CD14-positive monocyte (primary cell): ENCODE measurements at regions not wholly inside any gene's neighbourhood (a gene's known extent, or its start where the extent isn't known, plus 50 kb on each side); places are given as distances from the start of the nearest gene placed in this dataset.

Source experiments
- DNase-seq, 3 donors: peaks; one replicate each; pipeline ENCODE4 v3.0.0-alpha.2; 2011 to 2022
- H2AFZ ChIP-seq: 2 replicates; pipeline ENCODE4 v1.6.0; 2012; ENCODE audit warnings: mild to moderate bottlenecking, low read depth, low read length, inconsistent platforms; ENCODE audit not compliant: insufficient read depth, poor library complexity, severe bottlenecking
- H3K27ac ChIP-seq, 2 donors: 1 replicate in 1 of 2; 2 replicates in 1 of 2; pipeline ENCODE4 v1.5.1; 2012 to 2013; ENCODE audit warnings: low read length in 2 of 2, control low read depth in 1 of 2, inconsistent platforms in 1 of 2, low read depth in 1 of 2, mild to moderate bottlenecking in 1 of 2
- H3K27me3 ChIP-seq, 2 donors: one replicate each; pipeline versions ENCODE4 v1.6.0 to v1.6.1; 2011 to 2013; ENCODE audit warnings: low read length in 2 of 2; ENCODE audit not compliant: control insufficient read depth in 2 of 2, insufficient read depth in 2 of 2
- H3K36me3 ChIP-seq, 2 donors: replicated peaks in 1 of 2; 1 replicate in 1 of 2; 2 replicates in 1 of 2; pipeline versions ENCODE4 v1.5.1 to v1.6.1; 2012 to 2013; ENCODE audit warnings: low read length in 2 of 2, control low read depth in 1 of 2, inconsistent platforms in 1 of 2, mild to moderate bottlenecking in 1 of 2; ENCODE audit not compliant: insufficient read depth in 2 of 2, control insufficient read depth in 1 of 2
- H3K4me1 ChIP-seq, 2 donors: 1 replicate in 1 of 2; 2 replicates in 1 of 2; pipeline versions ENCODE4 v1.5.1 to v1.6.1; 2012 to 2013; ENCODE audit warnings: low read length in 2 of 2, control low read depth in 1 of 2, inconsistent platforms in 1 of 2, mild to moderate bottlenecking in 1 of 2, moderate library complexity in 1 of 2; ENCODE audit not compliant: insufficient read depth in 2 of 2, control insufficient read depth in 1 of 2
- H3K4me2 ChIP-seq: replicated peaks from 2 replicates; pipeline ENCODE3; 2012; ENCODE audit warnings: low read length, moderate library complexity, mild to moderate bottlenecking; ENCODE audit not compliant: poor library complexity, severe bottlenecking; ENCODE audit errors: extremely low read depth
- H3K4me3 ChIP-seq, 3 experiments: fragments of 200-600 bp in 1 of 3; sonication (generic) in 1 of 3; replicated peaks in 1 of 3; 1 replicate in 2 of 3; 2 replicates in 1 of 3; pipeline ENCODE4 v1.5.1; 2011 to 2013; ENCODE audit warnings: low read length in 3 of 3, mild to moderate bottlenecking in 3 of 3, control low read depth in 2 of 3, low read depth in 2 of 3, inconsistent platforms in 1 of 3, moderate library complexity in 1 of 3
- H3K79me2 ChIP-seq: 2 replicates; pipeline ENCODE4 v1.6.0; 2012; ENCODE audit warnings: mild to moderate bottlenecking, control low read depth, inconsistent platforms, low read length, moderate library complexity; ENCODE audit not compliant: insufficient read depth
- H3K9ac ChIP-seq: 2 replicates; pipeline ENCODE4 v1.6.0; 2017; ENCODE audit warnings: low read length, mild to moderate bottlenecking; ENCODE audit not compliant: insufficient read depth, poor library complexity, severe bottlenecking
- H3K9me3 ChIP-seq, 2 donors: replicated peaks in 1 of 2; 1 replicate in 1 of 2; 2 replicates in 1 of 2; pipeline versions ENCODE4 v1.5.1 to v1.6.1; 2012 to 2013; ENCODE audit warnings: low read length in 2 of 2, control low read depth in 1 of 2; ENCODE audit not compliant: control insufficient read depth in 1 of 2, insufficient read depth in 1 of 2
- H4K20me1 ChIP-seq: 2 replicates; pipeline ENCODE4 v1.6.0; 2012; ENCODE audit warnings: mild to moderate bottlenecking, low read length, control low read depth, moderate library complexity; ENCODE audit not compliant: insufficient read depth
- H3K27ac Mint-ChIP-seq, 7 donors: one replicate each; pipeline ENCODE4 v1.8.0; 2020; ENCODE audit warnings: mild to moderate bottlenecking in 7 of 7, mixed read lengths in 7 of 7, moderate library complexity in 6 of 7, inconsistent platforms in 2 of 7
- H3K27me3 Mint-ChIP-seq, 3 donors: one replicate each; pipeline ENCODE4 v1.8.0; 2021 to 2022; ENCODE audit warnings: low read depth in 3 of 3, mild to moderate bottlenecking in 3 of 3, mixed read lengths in 3 of 3, moderate library complexity in 3 of 3, inconsistent platforms in 1 of 3
- H3K36me3 Mint-ChIP-seq, 2 donors: one replicate each; pipeline ENCODE4 v1.8.0; 2020; ENCODE audit warnings: mixed read lengths in 2 of 2, inconsistent platforms in 1 of 2, mild to moderate bottlenecking in 1 of 2
- H3K4me1 Mint-ChIP-seq: one replicate; pipeline ENCODE4 v1.8.0; 2020; ENCODE audit warnings: mild to moderate bottlenecking, mixed read lengths
- H3K4me3 Mint-ChIP-seq, 2 donors: one replicate each; pipeline ENCODE4 v1.8.0; 2020; ENCODE audit warnings: mild to moderate bottlenecking in 2 of 2, mixed read lengths in 2 of 2, moderate library complexity in 1 of 2
- H3K9me3 Mint-ChIP-seq, 7 donors: one replicate each; pipeline ENCODE4 v1.8.0; 2020 to 2022; ENCODE audit warnings: mixed read lengths in 7 of 7, mild to moderate bottlenecking in 6 of 7, moderate library complexity in 6 of 7, inconsistent platforms in 2 of 7
- CTCF ChIP-seq: fragments of 200-600 bp; IDR thresholded peaks from one replicate; pipeline ENCODE4 v1.8.0; 2022; ENCODE audit warnings: antibody characterized with exemption, mild to moderate bottlenecking
- WGBS: methylation state at CpG from one replicate; pipeline ENCODE4 v1.1.5; 2013; ENCODE audit warnings: missing lambda C conversion rate; ENCODE audit not compliant: insufficient coverage; 5-methylcytosine and 5-hydroxymethylcytosine counted together
- intact Hi-C, 2 donors: fragments of 100-400 bp; cut with micrococcal nuclease; formaldehyde crosslinking; loops; one replicate each; pipeline versions ENCODE4 v1.15.0 to v1.15.1; 2023

GRCh38 chr19:30068528-30069395, 126.7 kb downstream of the URI1 start:
- TF ChIP-seq CTCF, result no peak
- Histone ChIP-seq H3K4me3 (no peak overlapping the region), H3K27me3 (no peaks in the 10 kb centered on the region), H3K4me2 (no peak overlapping the region), H3K27ac (no peak overlapping the region), H3K36me3 (no peaks in the 10 kb centered on the region), H3K4me1 (no peaks in the 10 kb centered on the region), H3K9me3 (no peaks in the 10 kb centered on the region), H3K9ac (no peak overlapping the region), H3K79me2 (no peaks in the 10 kb centered on the region), H4K20me1 (no peaks in the 10 kb centered on the region), H2AFZ (no peak overlapping the region)
- WGBS, result 80% methylated on average over 1 of the region's 2 CpGs
- DNase-seq, result no peak
- no peak overlapping the region for H3K4me3 Mint-ChIP-seq
- H3K27ac Mint-ChIP-seq, result peak overlapping the region in 1 of 7 donors; percentile 8
- H3K4me1 Mint-ChIP-seq, result no peaks in the 10 kb centered on the region
- intact Hi-C loops, result no loop called here
- no peaks in the 10 kb centered on the region for H3K36me3 Mint-ChIP-seq
- peaks cover 0 to 2% (median 0%) of the 10 kb centered on the region in 7 donors for H3K9me3 Mint-ChIP-seq
- H3K27me3 Mint-ChIP-seq, result peaks cover 0 to 7% (median 0%) of the 10 kb centered on the region in 3 donors

- H3K27ac ChIP-seq, result no peak overlapping the region
- intact Hi-C loops, result no loop called here
- H3K9ac ChIP-seq, result no peak overlapping the region
- Mint-ChIP-seq H3K36me3 (no peaks in the 10 kb centered on the region), H3K27ac (peak overlapping the region in 1 of 7 donors; percentile 35), H3K9me3 (peaks cover 0 to 2% (median 0%) of the 10 kb centered on the region in 7 donors), H3K27me3 (peaks cover 0 to 7% (median 0%) of the 10 kb centered on the region in 3 donors), H3K4me3 (no peak overlapping the region), H3K4me1 (no peaks in the 10 kb centered on the region)
- H3K4me1 ChIP-seq, result no peaks in the 10 kb centered on the region
- H3K9me3 ChIP-seq, result no peaks in the 10 kb centered on the region
- DNase-seq, result no peak
- H4K20me1 ChIP-seq, result no peaks in the 10 kb centered on the region
- H3K79me2 ChIP-seq, result no peaks in the 10 kb centered on the region
- TF ChIP-seq CTCF, result no peak
- WGBS, result 100% methylated on average over 2 of the region's 8 CpGs
- H2AFZ ChIP-seq, result no peak overlapping the region
- no peaks in the 10 kb centered on the region for H3K36me3 ChIP-seq
- no peak overlapping the region for H3K4me3 ChIP-seq
- no peaks in the 10 kb centered on the region for H3K27me3 ChIP-seq
- no peak overlapping the region for H3K4me2 ChIP-seq
Observed at GRCh38 chr19:30069535-30070197, 127.6 kb downstream of the URI1 start.
